ENCODE measurements at regions not wholly inside any gene's neighbourhood (a gene's known extent, or its start where the extent isn't known, plus 50 kb on each side); places are given as distances from the start of the nearest gene placed in this dataset.

DNA sequence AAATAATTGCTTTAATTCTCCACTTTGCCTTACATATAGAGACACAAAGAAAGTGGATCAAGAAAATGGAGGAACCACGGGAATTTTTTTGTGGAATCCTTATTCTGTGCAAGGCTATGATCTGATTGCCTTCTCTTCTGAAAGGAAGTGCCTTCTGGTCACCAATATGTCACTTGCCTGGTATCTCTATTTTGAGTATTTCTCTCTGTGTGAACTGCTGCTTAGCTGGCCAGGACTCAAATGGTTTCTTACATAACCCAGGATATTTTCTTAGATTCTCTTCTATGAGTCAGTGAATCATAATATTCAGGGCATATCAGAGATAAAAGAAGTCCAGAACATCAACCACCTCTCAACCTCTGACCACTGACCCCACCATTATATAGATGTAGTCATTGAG lies 156.1 kb downstream of the DIO2 start:
- Histone ChIP-seq H4K20me1 (ENCODE audit: insufficient read depth, low read length) (no peaks in the 10 kb centered on the region), H3K9ac (ENCODE audit: low read length) (no peak overlapping the region), H3K79me2 (ENCODE audit: low read length) (no peaks in the 10 kb centered on the region), H2AFZ (ENCODE audit: low read length) (no peak overlapping the region), H3K4me2 (ENCODE audit: low read depth, low read length) (no peak overlapping the region), H3K4me3 (ENCODE audit: low read length) (no peak overlapping the region), H3K36me3 (replicated peaks; ENCODE audit: insufficient read depth, low read length) (no peaks in the 10 kb centered on the region), H3K27ac (ENCODE audit: low read length) (no peak overlapping the region), H3K27me3 (replicated peaks; ENCODE audit: insufficient read depth, low read length) (no peaks in the 10 kb centered on the region), H3F3A (ENCODE audit: insufficient read depth, low read length) (no peaks in the 10 kb centered on the region), H3K9me3 (replicated peaks; ENCODE audit: insufficient read depth, low read length) (no peaks in the 10 kb centered on the region), H3K4me1 (ENCODE audit: low read length) (no peaks in the 10 kb centered on the region), H3K9me2 (replicated peaks; ENCODE audit: insufficient read depth, low read length) (no peaks in the 10 kb centered on the region)
- TF ChIP-seq, protein P1, sequence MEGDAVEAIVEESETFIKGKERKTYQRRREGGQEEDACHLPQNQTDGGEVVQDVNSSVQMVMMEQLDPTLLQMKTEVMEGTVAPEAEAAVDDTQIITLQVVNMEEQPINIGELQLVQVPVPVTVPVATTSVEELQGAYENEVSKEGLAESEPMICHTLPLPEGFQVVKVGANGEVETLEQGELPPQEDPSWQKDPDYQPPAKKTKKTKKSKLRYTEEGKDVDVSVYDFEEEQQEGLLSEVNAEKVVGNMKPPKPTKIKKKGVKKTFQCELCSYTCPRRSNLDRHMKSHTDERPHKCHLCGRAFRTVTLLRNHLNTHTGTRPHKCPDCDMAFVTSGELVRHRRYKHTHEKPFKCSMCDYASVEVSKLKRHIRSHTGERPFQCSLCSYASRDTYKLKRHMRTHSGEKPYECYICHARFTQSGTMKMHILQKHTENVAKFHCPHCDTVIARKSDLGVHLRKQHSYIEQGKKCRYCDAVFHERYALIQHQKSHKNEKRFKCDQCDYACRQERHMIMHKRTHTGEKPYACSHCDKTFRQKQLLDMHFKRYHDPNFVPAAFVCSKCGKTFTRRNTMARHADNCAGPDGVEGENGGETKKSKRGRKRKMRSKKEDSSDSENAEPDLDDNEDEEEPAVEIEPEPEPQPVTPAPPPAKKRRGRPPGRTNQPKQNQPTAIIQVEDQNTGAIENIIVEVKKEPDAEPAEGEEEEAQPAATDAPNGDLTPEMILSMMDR (IDR thresholded peaks at IDR 0.05; ENCODE audit: low read length), result no peak
- TF ChIP-seq EZH2phosphoT487 (IDR thresholded peaks at IDR 0.05; ENCODE audit: low read length) (no peak), EZH2 (optimal IDR thresholded peaks at IDR 0.05; ENCODE audit: low read depth, low read length) (no peak)
- no peak for DNase-seq

DNA sequence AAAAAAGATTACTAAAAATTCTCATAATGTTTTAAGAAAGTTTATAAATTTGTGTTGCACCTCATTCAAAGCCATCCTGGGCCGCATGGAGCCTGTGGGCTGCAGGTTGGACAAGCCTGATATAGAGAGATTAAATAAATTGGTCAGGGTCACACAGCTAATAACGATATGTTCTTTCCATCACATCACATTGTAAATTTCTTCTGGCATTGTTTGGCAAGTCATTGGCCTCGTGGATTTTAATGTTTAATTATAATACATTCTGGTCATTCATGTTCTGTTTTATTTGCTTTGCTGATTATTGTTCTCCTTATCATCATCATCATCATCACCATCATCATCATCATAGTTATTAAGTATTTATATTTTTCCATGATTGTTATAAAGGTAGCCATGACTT lies 157.3 kb downstream of the DIO2 start:
- no peak for DNase-seq
- H2AFZ ChIP-seq (ENCODE audit: low read length), result no peak overlapping the region
- H3K9me2 ChIP-seq (replicated peaks; ENCODE audit: insufficient read depth, low read length), result no peaks in the 10 kb centered on the region
- no peaks in the 10 kb centered on the region for H3K79me2 ChIP-seq (ENCODE audit: low read length)
- no peak overlapping the region for H3K4me2 ChIP-seq (ENCODE audit: low read depth, low read length)
- no peak overlapping the region for H3K9ac ChIP-seq (ENCODE audit: low read length)
- no peaks in the 10 kb centered on the region for H3K27me3 ChIP-seq (replicated peaks; ENCODE audit: insufficient read depth, low read length)
- no peaks in the 10 kb centered on the region for H3K9me3 ChIP-seq (replicated peaks; ENCODE audit: insufficient read depth, low read length)
- H3K4me3 ChIP-seq (ENCODE audit: low read length), result no peak overlapping the region
- no peak overlapping the region for H3K27ac ChIP-seq (ENCODE audit: low read length)
- H3F3A ChIP-seq (ENCODE audit: insufficient read depth, low read length), result no peaks in the 10 kb centered on the region
- no peaks in the 10 kb centered on the region for H4K20me1 ChIP-seq (ENCODE audit: insufficient read depth, low read length)
- TF ChIP-seq, protein P1 (IDR thresholded peaks at IDR 0.05; ENCODE audit: low read length), result no peak
- no peak for TF ChIP-seq EZH2phosphoT487 (IDR thresholded peaks at IDR 0.05; ENCODE audit: low read length)
- no peak for TF ChIP-seq EZH2 (optimal IDR thresholded peaks at IDR 0.05; ENCODE audit: low read depth, low read length)
- H3K36me3 ChIP-seq (replicated peaks; ENCODE audit: insufficient read depth, low read length), result no peaks in the 10 kb centered on the region
- no peaks in the 10 kb centered on the region for H3K4me1 ChIP-seq (ENCODE audit: low read length)

DNA sequence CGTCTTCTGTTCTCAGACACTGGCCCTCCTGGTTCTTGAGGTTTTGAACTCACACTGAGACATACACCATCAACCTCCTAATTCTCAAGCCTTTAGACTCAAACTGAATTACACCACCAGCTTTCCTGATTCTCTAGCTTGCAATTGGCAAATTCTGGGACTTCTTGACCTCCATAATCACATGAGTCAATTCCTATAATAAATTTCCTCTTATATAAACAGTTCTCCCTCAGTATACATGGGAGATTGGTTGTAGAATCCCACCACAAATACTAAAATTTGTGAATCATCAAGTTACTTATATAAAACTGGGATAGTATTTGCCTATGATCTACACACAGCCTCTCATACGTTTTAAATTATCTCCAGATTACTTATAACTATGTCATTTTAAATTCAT lies 162.2 kb downstream of the DIO2 start:
- Histone ChIP-seq H4K20me1 (ENCODE audit: insufficient read depth, low read length) (no peaks in the 10 kb centered on the region), H3K27ac (ENCODE audit: low read length) (no peak overlapping the region), H2AFZ (ENCODE audit: low read length) (no peak overlapping the region), H3K9me3 (replicated peaks; ENCODE audit: insufficient read depth, low read length) (no peaks in the 10 kb centered on the region), H3K9ac (ENCODE audit: low read length) (no peak overlapping the region), H3F3A (ENCODE audit: insufficient read depth, low read length) (no peaks in the 10 kb centered on the region), H3K79me2 (ENCODE audit: low read length) (no peaks in the 10 kb centered on the region), H3K4me2 (ENCODE audit: low read depth, low read length) (no peak overlapping the region), H3K27me3 (replicated peaks; ENCODE audit: insufficient read depth, low read length) (no peaks in the 10 kb centered on the region), H3K9me2 (replicated peaks; ENCODE audit: insufficient read depth, low read length) (no peaks in the 10 kb centered on the region), H3K4me3 (ENCODE audit: low read length) (no peak overlapping the region), H3K36me3 (replicated peaks; ENCODE audit: insufficient read depth, low read length) (no peaks in the 10 kb centered on the region), H3K4me1 (ENCODE audit: low read length) (no peaks in the 10 kb centered on the region)
- no peak for DNase-seq
- no peak for TF ChIP-seq EZH2phosphoT487 (IDR thresholded peaks at IDR 0.05; ENCODE audit: low read length)
- TF ChIP-seq EZH2 (optimal IDR thresholded peaks at IDR 0.05; ENCODE audit: low read depth, low read length), result no peak

DNA sequence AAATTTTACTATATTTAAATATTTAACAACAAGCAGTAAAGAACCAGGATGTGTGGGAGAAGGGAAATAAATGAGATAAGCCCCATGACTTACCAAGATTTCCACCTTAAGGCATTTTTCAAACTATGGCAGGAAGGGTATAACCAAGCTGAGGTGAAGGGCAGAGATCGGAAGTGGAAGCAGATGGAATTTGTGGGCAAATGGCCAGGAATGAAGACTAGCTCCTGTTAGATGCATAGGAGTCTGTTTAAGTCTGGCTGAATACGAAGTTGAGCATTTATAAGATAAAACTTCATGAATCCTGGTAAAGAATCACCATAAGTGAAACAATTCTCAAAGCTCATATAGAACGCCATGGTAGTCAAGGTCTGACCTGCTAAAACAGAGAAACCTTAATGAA lies 163.5 kb downstream of the DIO2 start:
- Histone ChIP-seq H2AFZ (ENCODE audit: low read length) (no peak overlapping the region), H4K20me1 (ENCODE audit: insufficient read depth, low read length) (no peaks in the 10 kb centered on the region), H3K9ac (ENCODE audit: low read length) (no peak overlapping the region), H3K9me3 (replicated peaks; ENCODE audit: insufficient read depth, low read length) (no peaks in the 10 kb centered on the region), H3K4me1 (ENCODE audit: low read length) (no peaks in the 10 kb centered on the region), H3K36me3 (replicated peaks; ENCODE audit: insufficient read depth, low read length) (no peaks in the 10 kb centered on the region), H3F3A (ENCODE audit: insufficient read depth, low read length) (no peaks in the 10 kb centered on the region), H3K9me2 (replicated peaks; ENCODE audit: insufficient read depth, low read length) (no peaks in the 10 kb centered on the region), H3K4me2 (ENCODE audit: low read depth, low read length) (no peak overlapping the region), H3K4me3 (ENCODE audit: low read length) (no peak overlapping the region), H3K79me2 (ENCODE audit: low read length) (no peaks in the 10 kb centered on the region), H3K27me3 (replicated peaks; ENCODE audit: insufficient read depth, low read length) (no peaks in the 10 kb centered on the region), H3K27ac (ENCODE audit: low read length) (no peak overlapping the region)
- DNase-seq, result no peak
- TF ChIP-seq EZH2phosphoT487 (IDR thresholded peaks at IDR 0.05; ENCODE audit: low read length), result no peak
- no peak for TF ChIP-seq EZH2 (optimal IDR thresholded peaks at IDR 0.05; ENCODE audit: low read depth, low read length)
- TF ChIP-seq, protein P1 (IDR thresholded peaks at IDR 0.05; ENCODE audit: low read length), result no peak
